H1 (cell line): ENCODE measurements at regions not wholly inside any gene's neighbourhood (a gene's known extent, or its start where the extent isn't known, plus 50 kb on each side); places are given as distances from the start of the nearest gene placed in this dataset.

ENCODE experiments used
- ATF3 ChIP-seq: IDR thresholded peaks from 2 replicates; pipeline ENCODE4 v1.6.1; 2011; ENCODE audit warnings: low read depth, mild to moderate bottlenecking, low read length; ENCODE audit not compliant: insufficient read depth
- CHD7 ChIP-seq: fragments of 300-600 bp; sonication (generic); IDR thresholded peaks from 2 replicates; pipeline ENCODE4 v1.7.1; 2012; ENCODE audit warnings: low read length, moderate library complexity, mild to moderate bottlenecking, inconsistent platforms; ENCODE audit not compliant: insufficient replicate concordance
- CTBP2 ChIP-seq: IDR thresholded peaks from 2 replicates; pipeline ENCODE4 v1.7.0; 2011; ENCODE audit warnings: borderline replicate concordance, mild to moderate bottlenecking, moderate library complexity, mixed read lengths, low read length; ENCODE audit not compliant: insufficient read depth, insufficient read length
- JUN ChIP-seq: IDR thresholded peaks from 2 replicates; pipeline ENCODE4 v1.6.1; 2011; ENCODE audit warnings: low read depth, mild to moderate bottlenecking, improper control_type of control experiment, low read length
- POU5F1 ChIP-seq: IDR thresholded peaks from 2 replicates; pipeline ENCODE4 v1.6.1; 2011; ENCODE audit warnings: low read depth, mild to moderate bottlenecking, low read length, moderate library complexity
- RXRA ChIP-seq: IDR thresholded peaks from 2 replicates; pipeline ENCODE4 v1.6.1; 2011; ENCODE audit warnings: low read depth, mild to moderate bottlenecking, low read length, moderate library complexity; ENCODE audit not compliant: insufficient read depth
- SUZ12 ChIP-seq: fragments of 200-600 bp; sonication (generic); IDR thresholded peaks from 2 replicates; pipeline ENCODE4 v1.6.1; 2012; ENCODE audit warnings: mild to moderate bottlenecking, inconsistent platforms, low read length, moderate library complexity, mixed read lengths
- TAF1 ChIP-seq: IDR thresholded peaks from 2 replicates; pipeline ENCODE4 v1.6.1; 2011; ENCODE audit warnings: mild to moderate bottlenecking, low read depth, low read length
- TBP ChIP-seq: IDR thresholded peaks from 2 replicates; pipeline ENCODE4 v1.6.1; 2011; ENCODE audit warnings: low read depth, low read length, improper control_type of control experiment
- ZNF274 ChIP-seq: IDR thresholded peaks from 2 replicates; pipeline ENCODE4 v1.7.0; 2012; ENCODE audit warnings: low read length, borderline replicate concordance; ENCODE audit errors: extremely low read depth

GRCh38 chr2:96438589-96438988, 66.6 kb downstream of the NEURL3 start (continued):
- TF ChIP-seq CHD7 (no peak), CTBP2 (no peak), JUN (no peak), ZNF274 (no peak), RXRA (no peak), TBP (no peak), ATF3 (no peak), POU5F1 (no peak), SUZ12 (no peak), TAF1 (no peak)
